SK-N-SH treated with all-trans-retinoic acid at 6 μM for 48 hours (cell line): ENCODE measurements at regions not wholly inside any gene's neighbourhood (a gene's known extent, or its start where the extent isn't known, plus 50 kb on each side); places are given as distances from the start of the nearest gene placed in this dataset.

Source experiments
- ATAC-seq: fragments of 200-7000 bp; cut with Tn5 transposase; 3 replicates; pipeline ENCODE4 v1.9.1; 2020; ENCODE audit warnings: mild to moderate bottlenecking, moderate library complexity
- BACH2 ChIP-seq: fragments of 250-450 bp; sonication (Bioruptor Pico); IDR thresholded peaks from 2 replicates; pipeline ENCODE4 v1.9.0; 2021; ENCODE audit warnings: mild to moderate bottlenecking, borderline replicate concordance
- CREB5 ChIP-seq: fragments of 250-450 bp; sonication (Bioruptor Pico); IDR thresholded peaks from 2 replicates; pipeline ENCODE4 v1.5.1; 2020; ENCODE audit warnings: low read depth, mild to moderate bottlenecking, moderate library complexity
- CSDC2 ChIP-seq: fragments of 250-450 bp; sonication (Bioruptor Pico); IDR thresholded peaks from 2 replicates; pipeline ENCODE4 v1.5.0; 2020; ENCODE audit warnings: mild to moderate bottlenecking, moderate library complexity
- CSRNP3 ChIP-seq: fragments of 250-450 bp; sonication (Bioruptor Pico); IDR thresholded peaks from 2 replicates; pipeline ENCODE4 v1.5.1; 2021; ENCODE audit warnings: mild to moderate bottlenecking, moderate library complexity
- GLIS3 ChIP-seq: fragments of 250-450 bp; sonication (Bioruptor Pico); IDR thresholded peaks from 2 replicates; pipeline ENCODE4 v1.5.0; 2020; ENCODE audit warnings: mild to moderate bottlenecking, moderate library complexity
- ISL1 ChIP-seq: fragments of 250-450 bp; sonication (Bioruptor Pico); IDR thresholded peaks from 2 replicates; pipeline ENCODE4 v2.1.2; 2022; ENCODE audit warnings: mild to moderate bottlenecking, moderate library complexity
- PPARA ChIP-seq: fragments of 250-450 bp; sonication (Bioruptor Pico); IDR thresholded peaks from 2 replicates; pipeline ENCODE4 v1.5.0; 2020; ENCODE audit warnings: mild to moderate bottlenecking, borderline replicate concordance
- RARB ChIP-seq: fragments of 250-450 bp; sonication (Bioruptor Pico); IDR thresholded peaks from 2 replicates; pipeline ENCODE4 v1.8.0; 2021; ENCODE audit warnings: mild to moderate bottlenecking, moderate library complexity
- SNAI2 ChIP-seq: fragments of 250-450 bp; sonication (Bioruptor Pico); IDR thresholded peaks from 2 replicates; pipeline ENCODE4 v1.5.0; 2020; ENCODE audit warnings: mild to moderate bottlenecking, moderate library complexity
- TCF4 ChIP-seq: fragments of 250-450 bp; sonication (Bioruptor Pico); IDR thresholded peaks from 2 replicates; pipeline ENCODE4 v1.8.0; 2021; ENCODE audit warnings: mild to moderate bottlenecking, moderate library complexity, borderline replicate concordance
- TOX ChIP-seq: fragments of 250-450 bp; sonication (Bioruptor Pico); IDR thresholded peaks from 2 replicates; pipeline ENCODE4 v1.8.0; 2021; ENCODE audit warnings: mild to moderate bottlenecking, moderate library complexity, borderline replicate concordance
- TSHZ2 ChIP-seq: fragments of 250-450 bp; sonication (Bioruptor Pico); IDR thresholded peaks from 2 replicates; pipeline ENCODE4 v1.5.0; 2020; ENCODE audit warnings: mild to moderate bottlenecking, moderate library complexity
- ZC3H10 ChIP-seq: fragments of 250-450 bp; sonication (Bioruptor Pico); IDR thresholded peaks from 2 replicates; pipeline ENCODE4 v1.5.1; 2021; ENCODE audit warnings: mild to moderate bottlenecking, moderate library complexity
- ZFP3 ChIP-seq: fragments of 250-450 bp; sonication (Bioruptor Pico); IDR thresholded peaks from 2 replicates; pipeline ENCODE4 v1.5.0; 2020; ENCODE audit warnings: mild to moderate bottlenecking, moderate library complexity
- ZFP30 ChIP-seq: fragments of 450-650 bp; formaldehyde crosslinking; IDR thresholded peaks from 2 replicates; pipeline ENCODE4 v1.5.0; 2022; ENCODE audit warnings: mild to moderate bottlenecking, moderate library complexity
- ZNF565 ChIP-seq: fragments of 450-650 bp; formaldehyde crosslinking; conservative IDR thresholded peaks from 2 replicates; pipeline ENCODE4 v1.5.0; 2020; ENCODE audit warnings: low read depth, mild to moderate bottlenecking, moderate library complexity
- ZNF70 ChIP-seq: fragments of 450-650 bp; formaldehyde crosslinking; IDR thresholded peaks from 2 replicates; pipeline ENCODE4 v1.5.0; 2020; ENCODE audit warnings: mild to moderate bottlenecking, moderate library complexity
- ZNF8 ChIP-seq: fragments of 450-650 bp; formaldehyde crosslinking; IDR thresholded peaks from 2 replicates; pipeline ENCODE4 v1.5.0; 2020; ENCODE audit warnings: mild to moderate bottlenecking, moderate library complexity
- TF ChIP-seq, protein P1 (sequence below): fragments of 250-450 bp; sonication (Bioruptor Pico); IDR thresholded peaks from 2 replicates; pipeline ENCODE4 v1.8.0; 2020; ENCODE audit warnings: mild to moderate bottlenecking, moderate library complexity, borderline replicate concordance
- TF ChIP-seq, protein P2 (sequence below): fragments of 250-450 bp; sonication (Bioruptor Pico); IDR thresholded peaks from 2 replicates; pipeline ENCODE4 v1.8.0; 2021; ENCODE audit warnings: low read depth, mild to moderate bottlenecking, moderate library complexity, borderline replicate concordance

GRCh38 chrX:42398967-42399631 is 378.9 kb downstream of the PPP1R2C start:
- TF ChIP-seq TSHZ2 (CRISPR knock-in tag) = no peak
- TF ChIP-seq ZNF8 = no peak
- TF ChIP-seq GLIS3 (CRISPR knock-in tag) = no peak
- TF ChIP-seq ISL1 (CRISPR knock-in tag) = no peak
- TF ChIP-seq ZNF565 (CRISPR knock-in tag) = no peak
- TF ChIP-seq, protein P1, sequence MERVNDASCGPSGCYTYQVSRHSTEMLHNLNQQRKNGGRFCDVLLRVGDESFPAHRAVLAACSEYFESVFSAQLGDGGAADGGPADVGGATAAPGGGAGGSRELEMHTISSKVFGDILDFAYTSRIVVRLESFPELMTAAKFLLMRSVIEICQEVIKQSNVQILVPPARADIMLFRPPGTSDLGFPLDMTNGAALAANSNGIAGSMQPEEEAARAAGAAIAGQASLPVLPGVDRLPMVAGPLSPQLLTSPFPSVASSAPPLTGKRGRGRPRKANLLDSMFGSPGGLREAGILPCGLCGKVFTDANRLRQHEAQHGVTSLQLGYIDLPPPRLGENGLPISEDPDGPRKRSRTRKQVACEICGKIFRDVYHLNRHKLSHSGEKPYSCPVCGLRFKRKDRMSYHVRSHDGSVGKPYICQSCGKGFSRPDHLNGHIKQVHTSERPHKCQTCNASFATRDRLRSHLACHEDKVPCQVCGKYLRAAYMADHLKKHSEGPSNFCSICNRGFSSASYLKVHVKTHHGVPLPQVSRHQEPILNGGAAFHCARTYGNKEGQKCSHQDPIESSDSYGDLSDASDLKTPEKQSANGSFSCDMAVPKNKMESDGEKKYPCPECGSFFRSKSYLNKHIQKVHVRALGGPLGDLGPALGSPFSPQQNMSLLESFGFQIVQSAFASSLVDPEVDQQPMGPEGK (CRISPR knock-in tag) = no peak
- TF ChIP-seq CSDC2 (CRISPR knock-in tag) = no peak
- no peak for TF ChIP-seq TOX (CRISPR knock-in tag)
- no peak for TF ChIP-seq CREB5 (CRISPR knock-in tag)
- TF ChIP-seq ZC3H10 (CRISPR knock-in tag) = no peak
- TF ChIP-seq, protein P2, sequence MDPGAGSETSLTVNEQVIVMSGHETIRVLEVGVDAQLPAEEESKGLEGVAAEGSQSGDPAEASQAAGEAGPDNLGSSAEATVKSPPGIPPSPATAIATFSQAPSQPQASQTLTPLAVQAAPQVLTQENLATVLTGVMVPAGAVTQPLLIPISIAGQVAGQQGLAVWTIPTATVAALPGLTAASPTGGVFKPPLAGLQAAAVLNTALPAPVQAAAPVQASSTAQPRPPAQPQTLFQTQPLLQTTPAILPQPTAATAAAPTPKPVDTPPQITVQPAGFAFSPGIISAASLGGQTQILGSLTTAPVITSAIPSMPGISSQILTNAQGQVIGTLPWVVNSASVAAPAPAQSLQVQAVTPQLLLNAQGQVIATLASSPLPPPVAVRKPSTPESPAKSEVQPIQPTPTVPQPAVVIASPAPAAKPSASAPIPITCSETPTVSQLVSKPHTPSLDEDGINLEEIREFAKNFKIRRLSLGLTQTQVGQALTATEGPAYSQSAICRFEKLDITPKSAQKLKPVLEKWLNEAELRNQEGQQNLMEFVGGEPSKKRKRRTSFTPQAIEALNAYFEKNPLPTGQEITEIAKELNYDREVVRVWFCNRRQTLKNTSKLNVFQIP = no peak
- TF ChIP-seq ZNF70 (CRISPR knock-in tag) = no peak
- no peak for TF ChIP-seq BACH2 (CRISPR knock-in tag)
- TF ChIP-seq PPARA (CRISPR knock-in tag) = no peak
- no peak for TF ChIP-seq ZFP30 (CRISPR knock-in tag)
- no peak for TF ChIP-seq TCF4 (CRISPR knock-in tag)
- TF ChIP-seq CSRNP3 = no peak
- TF ChIP-seq SNAI2 (CRISPR knock-in tag) = no peak
- TF ChIP-seq RARB (CRISPR knock-in tag) = no peak
- no peak for TF ChIP-seq ZFP3
- no peak for ATAC-seq

DNA sequence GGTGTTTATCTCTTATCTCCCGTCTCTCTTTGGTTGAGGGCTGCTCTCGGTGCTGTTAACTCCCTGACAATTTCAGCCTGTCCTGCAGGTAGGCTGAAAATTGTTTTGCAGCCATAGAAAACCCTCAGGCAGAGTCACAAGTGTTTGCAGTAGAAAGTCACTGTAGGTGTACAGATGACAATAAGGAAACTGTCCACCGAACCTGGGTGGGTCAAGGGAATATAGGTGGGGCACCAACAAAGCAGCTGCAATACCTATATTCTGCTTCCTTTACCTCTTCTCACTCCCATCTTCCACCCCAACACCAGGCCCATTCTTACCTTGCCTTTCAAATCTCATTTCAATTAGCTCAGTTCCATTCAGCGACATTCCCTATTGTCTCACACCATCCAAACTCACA is 381.8 kb downstream of the PPP1R2C start:
- no peak for ATAC-seq
- TF ChIP-seq, protein P2 = no peak
- TF ChIP-seq, protein P1 (CRISPR knock-in tag) = no peak
- no peak for TF ChIP-seq ZNF70 (CRISPR knock-in tag)
- TF ChIP-seq GLIS3 (CRISPR knock-in tag) = no peak
- TF ChIP-seq TOX (CRISPR knock-in tag) = no peak
